ENCODE measurements at regions not wholly inside any gene's neighbourhood (a gene's known extent, or its start where the extent isn't known, plus 50 kb on each side); places are given as distances from the start of the nearest gene placed in this dataset.
"Not testable (repeated sequence)": the region's sequence is repeated elsewhere in the genome, so short reads cannot be mapped to it uniquely, and the experiment has no call there.

GRCh38 chr11:103803062-103803461 lies 233.4 kb upstream of the DDI1 start:
- DNase-seq (ENCODE audit: low read depth in 2 of 2): no peak

GRCh38 chr11:103805688-103806009 lies 230.8 kb upstream of the DDI1 start:
- DNase-seq (ENCODE audit: low read depth in 2 of 2): no peak

GRCh38 chr11:103806130-103806895 lies 230.1 kb upstream of the DDI1 start:
- DNase-seq (ENCODE audit: low read depth in 2 of 2): no peak

- no peak for DNase-seq (ENCODE audit: low read depth in 2 of 2)
These were observed 228.6 kb upstream of the DDI1 start for GRCh38 chr11:103807806-103808205.

- no peak for DNase-seq (ENCODE audit: low read depth in 2 of 2)
These were observed 228.2 kb upstream of the DDI1 start for GRCh38 chr11:103808252-103808651.

- DNase-seq (ENCODE audit: low read depth in 2 of 2): no peak
These were observed 224.5 kb upstream of the DDI1 start for GRCh38 chr11:103811870-103812455.

GRCh38 chr11:103812680-103813079 lies 223.8 kb upstream of the DDI1 start:
- no peak for DNase-seq (ENCODE audit: low read depth in 2 of 2)

- DNase-seq (ENCODE audit: low read depth in 2 of 2): not testable (repeated sequence)
These were observed 216.1 kb upstream of the DDI1 start for GRCh38 chr11:103820345-103820744.

- no peak for DNase-seq (ENCODE audit: low read depth in 2 of 2)
These were observed 212.3 kb upstream of the DDI1 start for GRCh38 chr11:103824116-103824515.

- DNase-seq (ENCODE audit: low read depth in 2 of 2): no peak
These were observed 211.0 kb upstream of the DDI1 start for GRCh38 chr11:103825469-103825868.

- no peak for DNase-seq (ENCODE audit: low read depth in 2 of 2)
These were observed 209.6 kb upstream of the DDI1 start for GRCh38 chr11:103826856-103827255.

- DNase-seq (ENCODE audit: low read depth in 2 of 2): no peak
These were observed 206.8 kb upstream of the DDI1 start for GRCh38 chr11:103829596-103829995.

GRCh38 chr11:103830205-103830604 lies 206.2 kb upstream of the DDI1 start:
- DNase-seq (ENCODE audit: low read depth in 2 of 2): no peak

GRCh38 chr11:103832762-103833161 lies 203.7 kb upstream of the DDI1 start:
- DNase-seq (ENCODE audit: low read depth in 2 of 2): no peak

- DNase-seq (ENCODE audit: low read depth in 2 of 2): no peak
These were observed 194.2 kb upstream of the DDI1 start for GRCh38 chr11:103842191-103842590.

GRCh38 chr11:103842795-103843194 lies 193.6 kb upstream of the DDI1 start:
- DNase-seq (ENCODE audit: low read depth in 2 of 2): no peak

- DNase-seq (ENCODE audit: low read depth in 2 of 2): no peak
These were observed 191.9 kb upstream of the DDI1 start for GRCh38 chr11:103844327-103845215.

GRCh38 chr11:103845331-103845730 lies 191.1 kb upstream of the DDI1 start:
- no peak for DNase-seq (ENCODE audit: low read depth in 2 of 2)

- DNase-seq (ENCODE audit: low read depth in 2 of 2): no peak
These were observed 187.8 kb upstream of the DDI1 start for GRCh38 chr11:103848686-103849085.

- no peak for DNase-seq (ENCODE audit: low read depth in 2 of 2)
These were observed 187.1 kb upstream of the DDI1 start for GRCh38 chr11:103849366-103849765.

- no peak for DNase-seq (ENCODE audit: low read depth in 2 of 2)
These were observed 185.8 kb upstream of the DDI1 start for GRCh38 chr11:103850419-103851165.

- DNase-seq (ENCODE audit: low read depth in 2 of 2): no peak
These were observed 185.2 kb upstream of the DDI1 start for GRCh38 chr11:103851166-103851651.

Measured in stimulated activated CD4-positive, alpha-beta T cell treated with anti-CD3 and anti-CD28 coated beads, Interleukin-1b, Interleukin-23, amount 100 ng/mL, for 4 hours (primary cell).